Stimulated activated CD8-positive, alpha-beta memory T cell treated with anti-CD3 and anti-CD28 coated beads, Interleukin-2, amount 100 ng/mL, for 48 hours (primary cell): ENCODE measurements at regions not wholly inside any gene's neighbourhood (a gene's known extent, or its start where the extent isn't known, plus 50 kb on each side); places are given as distances from the start of the nearest gene placed in this dataset.

ENCODE experiments used
- DNase-seq, 2 donors: peaks; one replicate each; pipeline ENCODE4 v3.0.0-alpha.2; 2020; ENCODE audit warnings: low read depth in 2 of 2

DNA sequence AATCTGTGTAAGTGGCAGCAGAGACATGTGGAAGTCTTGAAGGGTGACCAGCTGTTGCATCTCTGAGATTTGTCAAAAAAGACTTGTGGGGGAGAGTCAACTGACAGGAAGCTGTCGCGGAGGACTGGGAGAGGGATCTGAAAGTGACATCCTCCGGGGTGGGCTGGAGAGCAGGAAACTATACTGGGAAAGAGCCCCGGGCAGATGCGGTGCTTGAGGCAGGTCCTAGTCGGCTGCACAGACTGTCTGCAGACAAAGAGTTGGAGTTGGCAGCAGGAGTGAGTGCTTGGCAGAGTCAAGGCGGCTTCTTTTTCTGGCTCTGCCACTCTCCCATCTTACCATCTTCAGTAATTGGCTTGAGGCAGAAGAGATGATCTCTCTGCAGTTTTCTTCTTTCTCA lies 294.0 kb upstream of the C1orf87 start:
- DNase-seq: no peak

DNA sequence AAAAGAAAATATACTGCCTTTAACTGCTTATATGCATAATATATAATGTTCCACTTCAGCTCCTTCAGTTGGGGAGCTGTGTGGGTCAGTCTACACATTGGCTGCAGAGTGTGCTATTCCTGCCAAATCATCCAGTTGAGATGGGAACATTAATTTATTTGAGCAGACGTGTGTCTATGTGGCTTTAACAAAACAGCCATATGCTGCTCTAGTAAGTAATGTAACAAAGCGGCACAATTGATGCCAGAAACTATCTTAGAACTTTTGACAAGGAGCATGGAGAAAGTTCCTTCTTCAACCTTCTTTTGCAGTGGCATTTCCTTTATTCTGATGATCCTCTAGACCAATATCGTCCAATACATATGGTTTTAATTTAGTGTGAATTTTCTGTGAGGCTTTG lies 285.9 kb upstream of the C1orf87 start:
- no peak for DNase-seq

DNA sequence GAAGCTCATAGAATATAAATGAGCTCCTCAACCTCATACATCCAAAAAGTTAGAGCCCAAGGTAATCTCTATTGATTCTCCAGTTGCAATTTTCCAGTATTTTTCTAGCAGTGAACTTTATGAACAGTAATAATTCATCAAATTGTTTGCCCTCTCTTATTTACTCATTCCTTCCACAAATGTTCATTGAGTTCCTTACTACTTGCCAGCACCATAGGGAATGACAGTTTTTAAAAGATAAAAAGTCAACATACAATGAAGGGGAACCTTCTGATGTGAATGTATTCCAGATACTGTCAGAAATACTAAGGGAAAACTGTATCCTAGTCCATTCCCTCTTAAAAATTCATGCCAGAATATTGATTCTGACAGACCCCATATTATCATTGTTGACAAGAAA lies 277.0 kb upstream of the C1orf87 start:
- DNase-seq: no peak

DNA sequence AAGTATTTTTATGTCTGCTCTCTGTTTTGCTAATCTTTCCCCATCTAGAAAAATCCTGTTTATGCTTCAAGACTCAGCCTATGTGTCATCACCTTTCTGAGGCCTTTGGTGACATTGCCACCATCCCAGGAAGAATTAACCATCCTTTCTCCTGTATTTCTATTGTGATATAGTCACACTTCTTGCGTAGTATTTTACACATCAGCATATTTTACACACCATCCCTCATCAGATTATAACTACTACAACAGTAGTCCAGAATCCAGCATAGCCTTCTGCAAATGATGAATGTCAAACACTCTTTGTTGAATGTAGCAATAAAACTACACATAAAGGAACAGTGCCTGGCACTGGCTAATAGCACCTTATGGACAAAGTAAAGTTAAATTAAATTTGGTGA lies 275.3 kb upstream of the C1orf87 start:
- DNase-seq: no peak

DNA sequence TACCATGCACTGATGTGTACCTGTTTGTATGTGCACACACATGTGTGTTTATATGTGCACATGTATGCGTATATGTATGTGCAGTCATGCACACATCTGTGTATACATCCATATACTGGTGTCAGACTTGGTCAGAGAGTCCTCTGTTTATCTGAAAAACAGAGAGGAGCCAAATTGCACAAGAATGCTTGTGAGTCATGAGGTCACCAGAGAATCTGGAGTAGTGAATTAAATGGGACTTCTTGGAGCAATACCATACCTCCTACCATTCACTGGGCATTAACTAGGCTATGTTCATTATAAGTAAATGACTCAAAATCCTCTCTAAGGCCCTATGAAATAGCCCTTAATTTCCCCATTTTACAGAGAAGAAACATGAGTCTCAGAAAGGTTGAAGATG lies 272.1 kb upstream of the C1orf87 start:
- DNase-seq: no peak

DNA sequence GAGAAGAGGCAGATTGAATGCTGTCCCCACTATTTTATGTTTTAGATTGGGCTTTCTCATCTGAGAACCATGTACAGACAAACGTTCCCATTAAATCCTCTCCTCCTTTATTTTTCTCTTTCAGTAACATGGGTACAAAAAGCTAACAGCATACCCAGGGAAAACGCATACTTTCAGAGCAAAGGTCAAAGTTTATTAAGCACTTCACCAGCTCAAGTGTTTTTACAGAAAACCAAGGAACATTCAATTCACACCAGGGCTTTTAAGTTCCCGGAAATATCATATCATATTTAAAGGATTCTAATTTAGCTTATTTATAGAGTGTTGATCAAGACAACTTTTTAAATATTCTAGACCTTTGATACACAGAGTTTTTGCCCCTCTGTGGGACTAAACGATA lies 271.5 kb upstream of the C1orf87 start:
- DNase-seq: no peak

DNA sequence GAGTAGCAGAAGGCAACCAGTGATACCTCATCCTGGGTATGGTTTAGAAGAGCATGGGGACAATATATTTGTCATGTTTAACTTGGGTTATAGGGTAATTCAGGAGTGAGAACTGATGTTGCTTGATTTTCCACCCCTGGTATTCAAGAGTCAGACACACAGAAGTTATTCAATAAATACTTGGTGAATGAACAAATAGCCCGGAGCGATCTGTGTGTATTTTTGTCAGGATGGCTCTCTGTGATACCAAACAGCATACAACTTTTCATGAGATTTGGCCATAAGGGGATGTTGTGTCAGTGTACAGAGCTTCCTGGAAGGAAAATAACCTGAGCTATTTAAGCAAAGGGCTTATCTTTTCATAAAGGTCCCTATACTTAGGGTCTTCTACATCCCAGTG lies 270.2 kb upstream of the C1orf87 start:
- no peak for DNase-seq

DNA sequence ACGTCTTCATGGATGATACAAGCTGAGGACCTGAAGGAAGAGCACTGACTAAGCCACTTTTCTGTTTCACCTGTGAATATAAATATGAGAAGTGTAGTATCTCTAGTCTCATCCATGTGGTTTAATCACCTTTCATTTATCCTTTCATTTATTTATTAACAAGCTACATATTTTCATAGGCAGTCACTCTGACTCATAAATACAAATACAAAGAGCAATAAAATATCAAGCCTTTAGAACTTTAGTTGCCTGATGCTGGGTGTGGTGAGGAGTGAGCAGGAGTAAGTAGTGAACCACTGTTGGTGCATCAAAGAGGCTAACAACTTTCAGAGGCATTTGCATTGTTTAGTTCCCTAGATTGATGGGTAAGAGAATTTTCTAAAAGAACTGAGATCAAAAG lies 269.0 kb upstream of the C1orf87 start:
- DNase-seq: no peak

DNA sequence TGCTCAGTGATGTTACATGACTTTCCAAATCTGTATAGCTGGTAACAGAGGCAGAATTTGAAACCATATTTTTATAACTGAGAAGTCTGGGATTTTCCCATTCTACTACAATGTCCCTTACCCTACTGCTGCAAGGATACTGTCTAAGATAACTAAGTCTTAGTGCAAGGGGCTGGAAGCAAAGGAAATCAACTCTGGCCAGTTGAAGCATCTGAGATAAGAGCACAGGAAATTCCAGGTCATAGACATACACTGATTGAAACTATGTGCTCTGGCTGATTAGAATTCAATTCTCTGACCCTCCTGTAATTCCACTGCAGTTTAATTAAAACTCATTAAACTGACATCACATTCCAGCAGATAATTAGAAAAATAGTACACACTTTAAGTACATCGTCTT lies 267.7 kb upstream of the C1orf87 start:
- no peak for DNase-seq

DNA sequence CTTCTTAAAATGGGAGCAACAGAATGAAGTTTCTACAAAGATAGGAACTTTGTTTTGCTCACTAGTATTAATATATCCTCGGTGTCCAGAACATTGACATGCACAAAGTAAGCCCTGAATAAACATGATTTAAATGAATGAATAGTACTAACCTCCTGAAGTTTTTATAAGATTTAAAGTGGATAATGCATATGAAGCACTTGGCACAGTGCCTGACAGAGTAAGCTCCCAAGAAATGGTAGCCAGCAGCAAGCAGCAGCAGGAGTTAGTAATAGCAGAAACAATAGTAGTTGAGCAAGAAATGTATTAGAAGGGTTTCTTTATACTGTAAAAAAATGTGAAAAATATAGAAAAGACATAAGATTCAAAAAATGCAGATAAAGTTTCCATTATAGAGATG lies 258.1 kb upstream of the C1orf87 start:
- DNase-seq: no peak

DNA sequence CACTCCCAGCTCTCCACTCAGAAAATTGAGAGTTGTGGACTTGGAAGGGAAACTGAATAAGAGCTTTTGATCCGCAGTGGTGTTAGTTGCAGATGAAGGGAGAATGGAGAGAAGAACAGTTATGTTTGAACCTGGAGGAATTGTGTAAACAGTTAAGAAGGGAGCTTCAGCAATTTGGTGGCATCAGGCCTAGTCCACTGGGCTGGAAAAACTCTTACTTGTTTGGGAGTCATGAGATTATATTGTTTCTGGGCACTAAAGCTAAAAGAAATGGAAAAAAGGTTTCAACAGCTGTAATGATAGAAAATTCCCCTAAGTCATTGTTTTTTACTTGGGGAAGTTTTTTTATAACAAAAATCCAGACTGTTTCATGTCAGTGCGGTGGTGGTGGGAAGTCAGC lies 256.1 kb upstream of the C1orf87 start:
- no peak for DNase-seq

DNA sequence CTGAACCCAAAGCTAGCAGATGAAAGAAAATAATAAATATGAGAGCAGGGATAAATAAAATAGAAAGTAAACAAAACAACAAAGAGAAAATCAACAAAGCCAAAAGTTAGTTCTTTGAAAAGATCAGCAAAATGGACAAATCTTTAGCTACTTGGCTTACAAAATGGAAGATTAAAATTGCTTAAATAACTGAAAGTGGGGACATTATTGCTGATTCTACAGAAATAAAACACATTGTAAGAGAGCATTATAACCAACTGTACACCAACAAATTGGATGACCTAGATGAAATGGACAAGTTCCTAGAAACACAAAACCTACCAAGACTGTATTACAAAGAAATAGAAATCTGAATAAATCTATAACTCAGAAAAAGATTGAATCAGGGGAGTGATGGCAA lies 238.3 kb upstream of the C1orf87 start:
- no peak for DNase-seq

DNA sequence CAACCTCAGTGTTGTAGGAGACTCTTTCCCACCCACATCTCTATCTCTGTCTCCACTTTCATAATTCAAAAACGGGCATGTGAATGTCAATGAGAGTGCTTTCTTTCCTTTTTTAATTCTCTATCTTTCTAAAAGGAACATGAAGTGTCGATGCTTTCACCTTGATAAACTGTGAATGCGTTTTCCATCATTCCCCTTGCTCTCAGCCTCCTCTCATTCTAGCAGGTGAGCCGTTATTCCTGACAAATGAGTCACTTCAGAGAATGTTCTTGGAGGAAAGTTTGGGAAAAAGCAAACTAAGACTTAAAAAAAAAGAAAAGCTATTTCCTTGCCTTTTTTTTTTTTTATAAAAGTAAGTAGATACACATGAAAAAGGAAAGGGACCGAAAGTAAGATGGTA lies 226.0 kb upstream of the C1orf87 start:
- no peak for DNase-seq

DNA sequence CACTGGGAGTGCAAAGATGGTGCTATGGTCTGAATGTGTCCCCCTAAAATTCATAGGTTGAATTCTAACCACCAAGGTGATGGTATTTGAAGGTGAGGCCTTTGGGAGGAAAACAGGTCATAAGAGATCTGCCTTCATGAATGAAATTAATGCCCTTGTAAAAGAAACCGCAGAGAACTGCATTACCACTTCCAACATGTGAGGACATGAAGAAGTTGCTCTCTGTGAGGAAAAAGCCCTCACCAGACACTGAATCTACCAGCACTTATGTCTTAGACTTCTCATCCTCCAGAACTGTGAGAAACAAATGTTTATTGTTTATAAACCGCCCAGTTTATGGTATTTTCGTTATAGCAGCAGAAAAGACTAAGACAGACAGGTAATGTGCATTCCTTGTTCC lies 224.7 kb upstream of the C1orf87 start:
- no peak for DNase-seq

DNA sequence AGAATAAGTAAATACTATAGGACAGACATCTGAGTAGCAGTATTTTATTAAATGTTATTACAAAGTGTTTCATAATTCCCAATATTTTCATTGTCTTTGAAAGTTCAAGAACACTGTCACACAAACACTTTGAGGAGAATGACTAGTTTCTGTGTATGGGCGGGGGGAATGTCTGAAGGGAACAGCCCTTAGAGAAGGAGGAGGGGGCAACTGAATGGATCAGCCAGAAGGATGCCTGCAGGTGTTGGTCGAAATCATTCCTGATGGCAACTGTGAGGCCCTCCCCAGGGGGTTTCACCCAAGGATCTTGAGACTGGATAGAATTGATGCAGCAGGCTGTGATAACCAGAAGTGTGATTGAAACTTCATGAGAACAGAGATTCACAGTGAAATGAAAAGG lies 223.2 kb upstream of the C1orf87 start:
- DNase-seq: no peak

DNA sequence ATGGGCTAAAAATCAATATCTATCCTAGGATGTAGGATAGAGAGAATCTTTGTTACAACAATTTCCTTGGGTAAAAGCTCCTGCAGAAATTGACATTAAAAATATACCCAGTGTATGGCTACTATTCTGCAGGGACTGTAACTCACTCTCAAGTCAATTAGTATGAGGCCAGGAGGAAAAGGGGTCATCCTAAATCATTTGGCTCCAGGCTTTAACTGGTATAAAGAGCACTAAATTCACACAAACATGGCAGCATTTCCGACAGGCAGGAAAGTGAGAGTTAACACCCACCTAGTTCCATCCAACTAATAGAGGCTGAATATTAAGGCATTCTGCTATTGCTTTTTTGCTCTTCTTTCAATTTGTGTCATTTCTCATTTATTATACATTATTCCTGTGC lies 218.6 kb upstream of the C1orf87 start:
- DNase-seq: no peak

DNA sequence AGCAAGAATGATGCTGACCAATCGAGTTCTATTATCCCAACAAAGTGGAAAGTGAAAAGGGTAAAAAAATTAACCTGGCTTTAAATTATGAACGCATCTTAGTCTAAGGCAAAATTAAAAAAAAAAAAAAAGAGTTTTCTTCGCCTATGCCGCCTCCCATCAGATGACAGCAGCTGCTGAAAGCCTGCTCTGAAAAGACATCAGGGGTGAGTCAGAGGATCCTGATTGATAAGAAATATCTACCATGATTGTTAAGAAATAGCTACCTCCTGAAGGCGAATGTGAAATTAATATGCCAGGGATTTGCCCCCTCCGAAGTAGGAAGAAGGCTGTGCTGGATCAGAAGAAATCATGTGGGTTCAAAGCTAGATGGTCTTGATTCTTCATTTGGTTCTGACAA lies 216.8 kb upstream of the C1orf87 start:
- DNase-seq: no peak

DNA sequence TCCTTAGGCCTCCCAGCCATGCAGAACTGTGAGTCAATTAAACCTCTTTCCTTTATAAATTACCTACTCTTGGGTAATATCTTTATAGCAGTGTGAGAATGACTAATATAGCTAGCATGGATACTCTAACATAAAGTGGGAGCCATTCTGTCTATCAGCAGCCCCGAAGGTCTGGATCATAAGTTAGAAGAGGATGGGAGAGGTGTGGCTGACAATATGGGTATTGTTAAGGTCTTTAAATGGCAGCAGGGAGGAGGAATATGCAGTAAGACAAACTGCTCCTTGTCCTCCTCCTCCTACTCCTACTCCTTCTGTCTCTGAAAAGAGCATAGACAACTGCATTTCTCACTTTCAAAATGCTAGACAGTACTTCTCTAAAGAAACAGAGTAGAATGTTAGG lies 214.0 kb upstream of the C1orf87 start:
- DNase-seq: no peak

DNA sequence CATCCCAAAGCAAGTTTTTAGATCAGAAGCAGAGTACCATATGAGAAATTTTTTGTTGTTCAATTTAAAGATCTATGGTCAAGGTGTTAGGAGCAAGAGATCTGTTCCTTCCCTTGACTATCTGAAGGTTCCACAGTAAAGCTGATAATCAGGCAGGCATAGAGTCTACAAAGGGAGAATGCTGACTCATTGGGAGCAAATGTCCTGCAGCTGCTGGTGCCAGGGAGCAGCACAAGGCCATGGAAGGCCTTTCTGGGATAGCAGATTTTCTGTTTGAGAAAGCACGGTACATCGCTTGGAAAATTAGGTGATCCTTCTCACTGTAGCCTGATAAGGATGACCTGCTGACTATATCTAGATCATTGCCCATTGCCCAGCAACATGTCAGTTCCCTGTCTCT lies 210.1 kb upstream of the C1orf87 start:
- DNase-seq: no peak

DNA sequence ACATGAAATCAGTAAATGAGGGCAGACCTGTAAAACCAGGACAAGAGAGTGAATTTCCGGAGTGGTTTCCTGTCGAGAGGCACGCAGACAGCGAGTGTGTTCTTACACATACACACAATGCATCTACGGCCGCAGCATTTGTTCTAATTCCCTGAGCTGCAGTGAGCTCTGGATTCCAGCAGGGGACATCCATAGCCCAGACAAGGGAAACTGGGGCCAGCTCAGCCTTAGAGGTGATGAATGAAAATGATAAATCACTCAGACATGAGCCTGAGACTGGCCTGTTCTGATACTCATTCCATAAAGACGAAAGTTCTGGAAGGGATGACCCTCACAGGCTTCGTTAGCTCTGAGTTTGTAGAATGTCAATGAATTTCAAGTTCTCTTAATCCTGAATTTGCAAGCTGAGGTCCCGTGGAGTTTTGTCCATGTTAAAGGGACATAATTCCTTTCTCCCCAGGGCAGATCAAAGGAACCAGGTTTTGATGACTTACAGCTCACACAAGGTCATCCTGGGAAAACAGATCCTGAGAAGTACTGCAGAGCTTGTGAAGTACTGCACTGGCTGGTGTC lies 207.9 kb upstream of the C1orf87 start:
- DNase-seq: peak in 1 of 2 donors; percentile 4

DNA sequence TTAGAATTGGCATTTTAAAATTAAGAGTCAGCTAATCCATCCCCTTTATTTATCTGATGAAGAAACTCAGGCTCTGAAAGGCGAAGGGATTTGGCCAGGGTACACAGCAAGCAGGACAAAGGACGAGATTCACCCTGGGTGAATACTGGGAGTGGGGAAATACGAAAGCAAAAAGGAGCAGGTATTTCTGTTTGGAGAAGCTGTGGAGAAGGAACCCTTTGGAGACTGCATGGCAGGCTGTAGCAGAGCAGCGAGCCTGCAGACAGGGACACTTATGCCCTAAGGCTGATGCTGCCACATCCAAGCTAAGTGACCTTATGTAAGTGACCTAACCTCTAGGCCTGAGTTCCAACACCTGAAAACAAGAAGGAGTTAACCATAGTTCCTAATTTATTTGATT lies 207.2 kb upstream of the C1orf87 start:
- no peak for DNase-seq

DNA sequence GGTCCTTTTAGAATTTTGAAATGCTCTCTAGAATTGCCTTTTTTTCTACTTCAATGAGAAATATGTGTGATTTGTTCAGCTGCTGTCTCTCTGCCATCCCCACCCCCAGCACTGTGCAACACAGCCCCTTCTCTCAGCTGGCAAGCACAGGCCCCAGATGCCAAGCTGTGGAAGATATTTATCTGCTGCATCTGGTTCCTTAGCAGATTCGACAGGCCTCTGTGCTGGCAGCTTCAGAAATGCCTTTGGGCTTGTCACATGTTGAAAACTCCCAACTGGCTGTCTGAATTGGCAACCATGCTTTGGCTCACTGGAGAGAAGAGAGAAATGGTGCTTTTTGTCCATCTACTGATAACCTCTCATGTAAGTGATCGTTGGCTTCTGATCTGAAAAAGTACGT lies 206.7 kb upstream of the C1orf87 start:
- DNase-seq: no peak

DNA sequence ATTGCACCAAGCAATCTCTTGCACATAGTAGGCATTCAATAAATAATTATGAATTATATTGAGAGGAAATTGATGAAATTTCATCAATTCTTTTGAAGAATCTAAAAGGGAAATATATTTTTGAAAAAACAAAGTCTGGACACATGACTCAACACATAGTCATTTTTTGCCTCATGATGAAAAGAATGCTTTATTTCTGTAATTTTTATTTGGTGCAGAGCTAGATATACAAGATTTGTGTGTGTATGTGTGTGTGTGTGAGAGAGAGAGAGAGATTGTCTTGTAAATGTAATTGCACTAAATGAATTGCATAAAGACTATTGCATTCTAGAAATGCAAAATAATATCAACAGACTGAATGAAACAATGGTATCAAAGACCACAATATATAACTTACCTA lies 206.2 kb upstream of the C1orf87 start:
- no peak for DNase-seq

DNA sequence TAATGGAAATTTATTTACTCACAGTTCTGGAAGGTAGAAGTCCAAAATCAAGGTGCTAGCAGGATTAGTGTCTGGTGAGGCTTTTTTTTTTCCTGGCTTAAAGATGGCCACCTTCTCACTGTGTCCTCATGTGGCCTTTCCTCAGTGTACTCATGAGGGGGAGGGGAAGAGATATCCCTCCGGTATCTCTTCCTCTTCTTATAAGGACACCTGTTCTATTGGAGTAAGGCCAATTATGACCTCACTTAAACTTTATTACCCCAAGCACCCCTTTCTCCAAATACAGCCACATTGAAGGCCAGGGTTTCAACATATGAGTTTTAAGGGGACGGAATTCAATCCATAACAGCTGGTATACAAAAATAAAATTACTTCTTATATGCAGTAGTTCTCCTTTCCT lies 203.7 kb upstream of the C1orf87 start:
- no peak for DNase-seq
